ENCODE measurements at regions not wholly inside any gene's neighbourhood (a gene's known extent, or its start where the extent isn't known, plus 50 kb on each side); places are given as distances from the start of the nearest gene placed in this dataset.

GRCh38 chr3:124540550-124541211 is 189.6 kb upstream of the UMPS start:
- no peak overlapping the region for H3K4me3 ChIP-seq (replicated peaks; ENCODE audit: low read depth, low read length)
- TF ChIP-seq CTCF (IDR thresholded peaks at IDR 0.05; ENCODE audit: low read depth, low read length, missing control alignments), result no peak
- no peak for DNase-seq (ENCODE audit: extremely low read depth, low read depth)

GRCh38 chr3:124542214-124542869 is 187.9 kb upstream of the UMPS start:
- H3K4me3 ChIP-seq (replicated peaks; ENCODE audit: low read depth, low read length), result no peak overlapping the region
- DNase-seq (ENCODE audit: extremely low read depth, low read depth), result no peak
- TF ChIP-seq CTCF (IDR thresholded peaks at IDR 0.05; ENCODE audit: low read depth, low read length, missing control alignments), result no peak

GRCh38 chr3:124545891-124546290 is 184.4 kb upstream of the UMPS start:
- no peak overlapping the region for H3K4me3 ChIP-seq (replicated peaks; ENCODE audit: low read depth, low read length)
- no peak for TF ChIP-seq CTCF (IDR thresholded peaks at IDR 0.05; ENCODE audit: low read depth, low read length, missing control alignments)
- no peak for DNase-seq (ENCODE audit: extremely low read depth, low read depth)

GRCh38 chr3:124552224-124552623 is 178.0 kb upstream of the UMPS start:
- DNase-seq (ENCODE audit: extremely low read depth, low read depth), result no peak
- H3K4me3 ChIP-seq (replicated peaks; ENCODE audit: low read depth, low read length), result no peak overlapping the region
- no peak for TF ChIP-seq CTCF (IDR thresholded peaks at IDR 0.05; ENCODE audit: low read depth, low read length, missing control alignments)

GRCh38 chr3:124553178-124553577 is 177.1 kb upstream of the UMPS start:
- H3K4me3 ChIP-seq (replicated peaks; ENCODE audit: low read depth, low read length), result no peak overlapping the region
- no peak for DNase-seq (ENCODE audit: extremely low read depth, low read depth)
- TF ChIP-seq CTCF (IDR thresholded peaks at IDR 0.05; ENCODE audit: low read depth, low read length, missing control alignments), result no peak

- no peak for TF ChIP-seq CTCF (IDR thresholded peaks at IDR 0.05; ENCODE audit: low read depth, low read length, missing control alignments)
- no peak overlapping the region for H3K4me3 ChIP-seq (replicated peaks; ENCODE audit: low read depth, low read length)
- DNase-seq (ENCODE audit: extremely low read depth, low read depth), result no peak
Measured at GRCh38 chr3:124556636-124557035, 173.6 kb upstream of the UMPS start.

Data from HFF-Myc (cell line).